A673 (cell line): ENCODE measurements at regions not wholly inside any gene's neighbourhood (a gene's known extent, or its start where the extent isn't known, plus 50 kb on each side); places are given as distances from the start of the nearest gene placed in this dataset.
"Not testable (repeated sequence)": the region's sequence is repeated elsewhere in the genome, so short reads cannot be mapped to it uniquely, and the experiment has no call there.

Experiments used
- BruUV-seq: library from RNA; stranded (reverse); fragments of 400-500 nt; replicated peaks from 2 replicates; lab custom pipeline; 2021; lab: Mats Ljungman, UMichigan
- CTCF ChIA-PET: fragments of 300-600 bp; sonication (Branson Sonifier 250); formaldehyde crosslinking; loops from one replicate; lab custom pipeline; 2022; ENCODE audit warnings: antibody characterized with exemption; lab: Charles Lee
- POLR2A ChIA-PET: fragments of 300-600 bp; sonication (Branson Sonifier 250); formaldehyde crosslinking; loops from one replicate; lab custom pipeline; 2022; ENCODE audit warnings: antibody characterized with exemption; ENCODE audit not compliant: low non-redundant PET; lab: Charles Lee
- DNase-seq: peaks from one replicate; pipeline ENCODE4 v3.0.0-alpha.2; 2015; ENCODE audit warnings: low spot score
- H3K27ac ChIP-seq: fragments of 200-600 bp; sonication (generic); 2 replicates; pipeline ENCODE4 v1.5.1; 2016; ENCODE audit warnings: mixed run types, low read depth, mild to moderate bottlenecking, mixed read lengths, antibody characterized with exemption, low read length; ENCODE audit not compliant: poor library complexity, severe bottlenecking
- H3K27me3 ChIP-seq: fragments of 200-600 bp; sonication (generic); replicated peaks from 2 replicates; pipeline ENCODE4 v1.6.1; 2017; ENCODE audit warnings: mixed run types, low read depth, mild to moderate bottlenecking, mixed read lengths, antibody characterized with exemption, low read length; ENCODE audit not compliant: insufficient read depth, poor library complexity
- H3K36me3 ChIP-seq: fragments of 200-600 bp; sonication (generic); 2 replicates; pipeline ENCODE4 v1.6.1; 2016; ENCODE audit warnings: mixed run types, mild to moderate bottlenecking, mixed read lengths, antibody characterized with exemption, low read length; ENCODE audit not compliant: insufficient read depth, poor library complexity, severe bottlenecking
- H3K4me1 ChIP-seq: fragments of 200-600 bp; sonication (generic); 2 replicates; pipeline ENCODE4 v1.6.1; 2017; ENCODE audit warnings: mixed run types, mild to moderate bottlenecking, mixed read lengths, antibody characterized with exemption, low read length; ENCODE audit not compliant: insufficient read depth, poor library complexity, severe bottlenecking
- H3K4me3 ChIP-seq: fragments of 200-600 bp; sonication (generic); 2 replicates; pipeline ENCODE4 v1.5.1; 2016; ENCODE audit warnings: low read depth, mixed run types, mild to moderate bottlenecking, mixed read lengths, low read length; ENCODE audit not compliant: poor library complexity, severe bottlenecking
- H3K9me3 ChIP-seq: fragments of 200-600 bp; sonication (generic); 2 replicates; pipeline ENCODE4 v1.6.1; 2016; ENCODE audit warnings: mixed run types, low read depth, mild to moderate bottlenecking, mixed read lengths, antibody characterized with exemption, low read length; ENCODE audit not compliant: poor library complexity, severe bottlenecking
- EZH2 ChIP-seq: fragments of 200-600 bp; sonication (generic); IDR thresholded peaks from 2 replicates; pipeline ENCODE4 v1.6.1; 2017; ENCODE audit warnings: borderline replicate concordance, low read depth, mild to moderate bottlenecking, mixed read lengths, antibody characterized with exemption, low read length; ENCODE audit not compliant: poor library complexity, severe bottlenecking
- intact Hi-C: fragments of 100-400 bp; cut with micrococcal nuclease; formaldehyde crosslinking; loops from one replicate; pipeline ENCODE4 v1.10.0; 2022; ENCODE audit not compliant: unreplicated experiment
- TF ChIP-seq, protein P1 (sequence below): fragments of 300-800, 200-600 bp; sonication (generic); conservative IDR thresholded peaks from 2 replicates; pipeline ENCODE4 v1.5.1; 2017; ENCODE audit warnings: low read depth, mild to moderate bottlenecking, antibody characterized with exemption, low read length, moderate library complexity, mixed read lengths

- BruUV-seq, result no TSS peak
- intact Hi-C loops, result no loop called here
- no peak overlapping the region for H3K4me3 ChIP-seq
- CTCF ChIA-PET, result no interaction called here
- peaks cover 6% of the 10 kb centered on the region for H3K4me1 ChIP-seq
- TF ChIP-seq, protein P1, sequence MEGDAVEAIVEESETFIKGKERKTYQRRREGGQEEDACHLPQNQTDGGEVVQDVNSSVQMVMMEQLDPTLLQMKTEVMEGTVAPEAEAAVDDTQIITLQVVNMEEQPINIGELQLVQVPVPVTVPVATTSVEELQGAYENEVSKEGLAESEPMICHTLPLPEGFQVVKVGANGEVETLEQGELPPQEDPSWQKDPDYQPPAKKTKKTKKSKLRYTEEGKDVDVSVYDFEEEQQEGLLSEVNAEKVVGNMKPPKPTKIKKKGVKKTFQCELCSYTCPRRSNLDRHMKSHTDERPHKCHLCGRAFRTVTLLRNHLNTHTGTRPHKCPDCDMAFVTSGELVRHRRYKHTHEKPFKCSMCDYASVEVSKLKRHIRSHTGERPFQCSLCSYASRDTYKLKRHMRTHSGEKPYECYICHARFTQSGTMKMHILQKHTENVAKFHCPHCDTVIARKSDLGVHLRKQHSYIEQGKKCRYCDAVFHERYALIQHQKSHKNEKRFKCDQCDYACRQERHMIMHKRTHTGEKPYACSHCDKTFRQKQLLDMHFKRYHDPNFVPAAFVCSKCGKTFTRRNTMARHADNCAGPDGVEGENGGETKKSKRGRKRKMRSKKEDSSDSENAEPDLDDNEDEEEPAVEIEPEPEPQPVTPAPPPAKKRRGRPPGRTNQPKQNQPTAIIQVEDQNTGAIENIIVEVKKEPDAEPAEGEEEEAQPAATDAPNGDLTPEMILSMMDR, result no peak
- no peak for TF ChIP-seq EZH2
- H3K36me3 ChIP-seq, result no peaks in the 10 kb centered on the region
- POLR2A ChIA-PET, result no interaction called here
- no peaks in the 10 kb centered on the region for H3K9me3 ChIP-seq
- no peak overlapping the region for H3K27ac ChIP-seq
- H3K27me3 ChIP-seq, result no peaks in the 10 kb centered on the region
- no peak for DNase-seq
These were observed 208.6 kb upstream of the KIF2A start for GRCh38 chr5:62097361-62097760.

GRCh38 chr5:62100201-62100600 lies 205.8 kb upstream of the KIF2A start:
- no peaks in the 10 kb centered on the region for H3K27me3 ChIP-seq
- no peak overlapping the region for H3K27ac ChIP-seq
- no peak overlapping the region for H3K4me3 ChIP-seq
- POLR2A ChIA-PET, result no interaction called here
- no peaks in the 10 kb centered on the region for H3K36me3 ChIP-seq
- CTCF ChIA-PET, result no interaction called here
- H3K9me3 ChIP-seq, result no peaks in the 10 kb centered on the region
- DNase-seq, result no peak
- no peaks in the 10 kb centered on the region for H3K4me1 ChIP-seq
- no TSS peak for BruUV-seq
- TF ChIP-seq, protein P1, result no peak
- TF ChIP-seq EZH2, result no peak
- intact Hi-C loops, result no loop called here

DNA sequence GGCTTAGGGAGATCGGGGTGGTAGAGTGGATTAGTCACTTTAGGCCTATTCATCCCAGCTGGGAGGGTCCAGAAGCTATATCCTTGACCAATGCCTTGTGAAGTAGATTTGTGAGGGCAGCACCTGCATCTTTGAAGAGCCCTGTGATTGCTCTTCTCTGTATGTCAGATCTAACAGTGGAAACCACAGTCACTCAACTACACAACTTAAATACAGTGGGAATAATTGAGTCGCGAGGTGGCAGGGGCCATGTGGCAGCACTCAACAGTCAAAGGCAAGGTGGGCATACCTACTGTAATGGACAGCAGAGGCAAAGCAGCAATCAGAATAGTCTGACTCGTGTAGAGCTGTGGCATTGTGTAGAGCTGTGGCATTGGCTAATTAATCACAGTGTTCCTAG lies 202.1 kb upstream of the KIF2A start:
- H3K9me3 ChIP-seq, DNase-seq, H3K36me3 ChIP-seq, POLR2A ChIA-PET, BruUV-seq, H3K27ac ChIP-seq, intact Hi-C loops, H3K4me3 ChIP-seq, H3K4me1 ChIP-seq, H3K27me3 ChIP-seq, CTCF ChIA-PET: not testable (repeated sequence)

- ChIA-PET CTCF (no interaction called here), POLR2A (no interaction called here)
- Histone ChIP-seq H3K27me3 (no peaks in the 10 kb centered on the region), H3K9me3 (no peaks in the 10 kb centered on the region), H3K36me3 (no peaks in the 10 kb centered on the region), H3K4me1 (no peaks in the 10 kb centered on the region), H3K4me3 (no peak overlapping the region), H3K27ac (no peak overlapping the region)
- no peak for TF ChIP-seq EZH2
- TF ChIP-seq, protein P1, result no peak
- no peak for DNase-seq
- intact Hi-C loops, result no loop called here
- no TSS peak for BruUV-seq
These were observed 194.6 kb upstream of the KIF2A start for GRCh38 chr5:62111428-62111827.
